H1 (cell line): ENCODE measurements at regions not wholly inside any gene's neighbourhood (a gene's known extent, or its start where the extent isn't known, plus 50 kb on each side); places are given as distances from the start of the nearest gene placed in this dataset.

ENCODE experiments used
- CTCF ChIA-PET: fragments of 300-600 bp; sonication (Branson Sonifier 250); formaldehyde crosslinking; loops from one replicate; lab custom pipeline; 2021; ENCODE audit not compliant: partially characterized antibody; lab: Charles Lee
- POLR2A ChIA-PET: fragments of 300-600 bp; sonication (Branson Sonifier 250); formaldehyde crosslinking; loops from one replicate; lab custom pipeline; 2021; ENCODE audit warnings: inconsistent platforms; ENCODE audit not compliant: partially characterized antibody; lab: Charles Lee
- DNase-seq, 2 experiments: peaks; one replicate each; pipeline versions ENCODE4 v3.0.0 to v3.0.0-alpha.2; 2010 to 2022; ENCODE audit warnings: low spot score in 2 of 2, low read depth in 1 of 2, mixed read lengths in 1 of 2
- FAIRE-seq: peaks from 2 replicates; lab custom pipeline; 2011; peaks lifted over from hg19 to GRCh38; lab: Jason Lieb, UNC
- H2AFZ ChIP-seq: 2 replicates; pipeline ENCODE4 v1.8.1; 2012; ENCODE audit warnings: low read length, inconsistent platforms
- H2AK5ac ChIP-seq: 2 replicates; pipeline ENCODE4 v1.6.1; 2013; ENCODE audit warnings: low read depth, low read length
- H2BK120ac ChIP-seq: replicated peaks from 2 replicates; pipeline ENCODE3; 2013; ENCODE audit warnings: low read depth, low read length, inconsistent platforms
- H2BK12ac ChIP-seq: 2 replicates; pipeline ENCODE4 v1.6.1; 2013; ENCODE audit warnings: low read depth, low read length
- H2BK15ac ChIP-seq: 2 replicates; pipeline ENCODE4 v1.6.1; 2013; ENCODE audit warnings: low read length
- H2BK20ac ChIP-seq: 2 replicates; pipeline ENCODE4 v1.6.1; 2013; ENCODE audit warnings: low read length
- H2BK5ac ChIP-seq: 2 replicates; pipeline ENCODE4 v1.6.1; 2013; ENCODE audit warnings: low read depth, low read length
- H3K14ac ChIP-seq: 2 replicates; pipeline ENCODE4 v1.6.1; 2013; ENCODE audit warnings: inconsistent platforms; ENCODE audit not compliant: insufficient read length
- H3K18ac ChIP-seq: 2 replicates; pipeline ENCODE4 v1.6.1; 2013; ENCODE audit warnings: low read length; ENCODE audit errors: extremely low read depth
- H3K23ac ChIP-seq: 2 replicates; pipeline ENCODE4 v1.6.1; 2013; ENCODE audit warnings: inconsistent platforms; ENCODE audit not compliant: insufficient read length
- H3K23me2 ChIP-seq: 2 replicates; pipeline ENCODE4 v1.6.1; 2013; ENCODE audit warnings: low read depth, low read length
- H3K27ac ChIP-seq: 2 replicates; pipeline ENCODE4 v1.6.1; 2011; ENCODE audit warnings: low read depth, low read length, inconsistent platforms
- H3K27me3 ChIP-seq, 4 experiments: replicated peaks in 1 of 4; 1 replicate in 1 of 4; 2 replicates in 3 of 4; pipeline versions ENCODE4 v1.6.1 to v1.8.1; 2011 to 2013; ENCODE audit warnings: low read length in 3 of 4, mild to moderate bottlenecking in 3 of 4, inconsistent platforms in 2 of 4, mixed read lengths in 2 of 4, moderate library complexity in 1 of 4; ENCODE audit not compliant: control insufficient read depth in 3 of 4, insufficient read depth in 3 of 4; ENCODE audit errors: extremely low read depth in 1 of 4
- H3K36me3 ChIP-seq, 4 experiments: 2 replicates each; pipeline versions ENCODE4 v1.6.1 to v1.8.1; 2011 to 2013; ENCODE audit warnings: mild to moderate bottlenecking in 4 of 4, low read length in 3 of 4, moderate library complexity in 2 of 4, control low read depth in 1 of 4, inconsistent platforms in 1 of 4; ENCODE audit not compliant: insufficient read depth in 4 of 4, control insufficient read depth in 2 of 4
- H3K4ac ChIP-seq: replicated peaks from 2 replicates; pipeline ENCODE3; 2013; ENCODE audit warnings: low read length, low read depth, mixed read lengths, inconsistent platforms; ENCODE audit not compliant: insufficient read length
- H3K4me1 ChIP-seq, 4 experiments: replicated peaks in 1 of 4; 1 replicate in 1 of 4; 2 replicates in 3 of 4; pipeline versions ENCODE4 v1.6.1 to v1.8.1; 2011 to 2013; ENCODE audit warnings: low read length in 3 of 4, inconsistent platforms in 2 of 4, mixed read lengths in 1 of 4; ENCODE audit not compliant: insufficient read depth in 4 of 4, control insufficient read depth in 3 of 4
- H3K4me2 ChIP-seq, 2 experiments: 2 replicates each; pipeline versions ENCODE4 v1.6.1 to v1.8.1; 2011 to 2013; ENCODE audit warnings: low read depth in 2 of 2, low read length in 2 of 2, control low read depth in 1 of 2, inconsistent platforms in 1 of 2, mild to moderate bottlenecking in 1 of 2; ENCODE audit not compliant: insufficient read depth in 1 of 2
- H3K4me3 ChIP-seq, 4 experiments: fragments of 200-600, 300-600 bp in 1 of 4; sonication (generic), shearing (Covaris generic), sonication (Bioruptor Twin) in 1 of 4; 2 replicates each; pipeline versions ENCODE4 v1.5.1 to v1.8.1; 2011 to 2016; ENCODE audit warnings: low read length in 4 of 4, low read depth in 3 of 4, control low read depth in 2 of 4, inconsistent platforms in 2 of 4, mild to moderate bottlenecking in 2 of 4, mixed read lengths in 1 of 4, moderate library complexity in 1 of 4; ENCODE audit not compliant: insufficient read depth in 2 of 4; ENCODE audit errors: extremely low read depth in 1 of 4
- H3K56ac ChIP-seq: replicated peaks from 2 replicates; pipeline ENCODE3; 2013; ENCODE audit warnings: low read depth, mild to moderate bottlenecking, mixed read lengths, low read length, inconsistent platforms; ENCODE audit not compliant: insufficient read length
- H3K79me1 ChIP-seq: 2 replicates; pipeline ENCODE4 v1.6.1; 2013; ENCODE audit warnings: low read depth, low read length, control low read depth
- H3K79me2 ChIP-seq, 2 experiments: 2 replicates each; pipeline versions ENCODE4 v1.6.1 to v1.8.1; 2012 to 2013; ENCODE audit warnings: low read length in 2 of 2, mild to moderate bottlenecking in 2 of 2, inconsistent platforms in 1 of 2; ENCODE audit not compliant: insufficient read depth in 2 of 2, control insufficient read depth in 1 of 2
- H3K9ac ChIP-seq, 4 experiments: replicated peaks in 1 of 4; 1 replicate in 1 of 4; 2 replicates in 3 of 4; pipeline versions ENCODE4 v1.6.1 to v1.8.1; 2011 to 2013; ENCODE audit warnings: low read depth in 3 of 4, low read length in 3 of 4, control low read depth in 2 of 4, mild to moderate bottlenecking in 2 of 4, moderate library complexity in 2 of 4, inconsistent platforms in 1 of 4; ENCODE audit errors: extremely low read depth in 1 of 4
- H3K9me3 ChIP-seq, 2 experiments: 2 replicates each; pipeline versions ENCODE4 v1.6.1 to v1.8.1; 2012 to 2013; ENCODE audit warnings: mild to moderate bottlenecking in 2 of 2, moderate library complexity in 2 of 2, control low read depth in 1 of 2, inconsistent platforms in 1 of 2, low read depth in 1 of 2, low read length in 1 of 2, mixed read lengths in 1 of 2; ENCODE audit not compliant: insufficient read depth in 2 of 2
- H4K20me1 ChIP-seq, 2 experiments: replicated peaks in 1 of 2; 2 replicates each; pipeline versions ENCODE3 to v1.8.1; 2011 to 2013; ENCODE audit warnings: inconsistent platforms in 2 of 2, low read length in 2 of 2, mild to moderate bottlenecking in 1 of 2; ENCODE audit not compliant: insufficient read depth in 2 of 2, control insufficient read depth in 1 of 2
- H4K5ac ChIP-seq: 2 replicates; pipeline ENCODE4 v1.6.1; 2013; ENCODE audit warnings: low read length, low read depth, mixed read lengths, inconsistent platforms; ENCODE audit not compliant: insufficient read length
- H4K8ac ChIP-seq: 2 replicates; pipeline ENCODE4 v1.8.0; 2013; ENCODE audit warnings: mild to moderate bottlenecking, moderate library complexity, low read length, inconsistent platforms; ENCODE audit not compliant: insufficient read depth; ENCODE audit errors: extremely low read depth
- H4K91ac ChIP-seq: replicated peaks from 2 replicates; pipeline ENCODE3; 2013; ENCODE audit warnings: low read length, mixed read lengths, inconsistent platforms; ENCODE audit not compliant: insufficient read length
- ATF2 ChIP-seq: IDR thresholded peaks from 2 replicates; pipeline ENCODE4 v1.6.1; 2012; ENCODE audit warnings: low read length, inconsistent platforms
- ATF3 ChIP-seq: IDR thresholded peaks from 2 replicates; pipeline ENCODE4 v1.6.1; 2011; ENCODE audit warnings: low read depth, mild to moderate bottlenecking, low read length; ENCODE audit not compliant: insufficient read depth
- BCL11A ChIP-seq, 2 experiments: IDR thresholded peaks; one replicate each; pipeline ENCODE4 v1.6.1; 2011; ENCODE audit warnings: low read depth in 2 of 2, low read length in 2 of 2, mild to moderate bottlenecking in 2 of 2
- JUN ChIP-seq: IDR thresholded peaks from 2 replicates; pipeline ENCODE4 v1.6.1; 2011; ENCODE audit warnings: low read depth, mild to moderate bottlenecking, improper control_type of control experiment, low read length
- POU5F1 ChIP-seq: IDR thresholded peaks from 2 replicates; pipeline ENCODE4 v1.6.1; 2011; ENCODE audit warnings: low read depth, mild to moderate bottlenecking, low read length, moderate library complexity
- SAP30 ChIP-seq: fragments of 300-600 bp; sonication (generic); IDR thresholded peaks from 2 replicates; pipeline ENCODE4 v1.7.1; 2012; ENCODE audit warnings: low read length, moderate library complexity, mild to moderate bottlenecking, inconsistent platforms; ENCODE audit not compliant: insufficient read depth, insufficient replicate concordance
- SRF ChIP-seq: IDR thresholded peaks from 2 replicates; pipeline ENCODE4 v1.6.1; 2011; ENCODE audit warnings: mild to moderate bottlenecking, low read depth, low read length, moderate library complexity
- SUZ12 ChIP-seq: fragments of 200-600 bp; sonication (generic); IDR thresholded peaks from 2 replicates; pipeline ENCODE4 v1.6.1; 2012; ENCODE audit warnings: mild to moderate bottlenecking, inconsistent platforms, low read length, moderate library complexity, mixed read lengths
- TBP ChIP-seq: IDR thresholded peaks from 2 replicates; pipeline ENCODE4 v1.6.1; 2011; ENCODE audit warnings: low read depth, low read length, improper control_type of control experiment
- TEAD4 ChIP-seq: IDR thresholded peaks from 2 replicates; pipeline ENCODE4 v1.6.1; 2012; ENCODE audit warnings: low read depth, low read length, inconsistent platforms, mixed read lengths
- ZNF274 ChIP-seq: IDR thresholded peaks from 2 replicates; pipeline ENCODE4 v1.7.0; 2012; ENCODE audit warnings: low read length, borderline replicate concordance; ENCODE audit errors: extremely low read depth
- WGBS, 2 experiments: shearing (Covaris generic) in 1 of 2; methylation state at CpG; one replicate each; pipeline versions ENCODE4 v1.1.6 to v1.1.7; 2013 to 2015; ENCODE audit warnings: low lambda C conversion rate in 2 of 2, mixed read lengths in 2 of 2, inconsistent platforms in 1 of 2, low coverage in 1 of 2, missing lambda C conversion rate in 1 of 2; ENCODE audit not compliant: insufficient replicate concordance in 2 of 2, insufficient coverage in 1 of 2, insufficient read length in 1 of 2; ENCODE audit errors: extremely low coverage in 1 of 2, missing lambda C conversion rate in 1 of 2; 5-methylcytosine and 5-hydroxymethylcytosine counted together
- TF ChIP-seq, protein P1 (sequence below): IDR thresholded peaks from 2 replicates; pipeline ENCODE4 v1.6.1; 2012; ENCODE audit warnings: inconsistent platforms

- FAIRE-seq (no peak), DNase-seq (no peak)
- Histone ChIP-seq H2BK120ac (no peak overlapping the region), H3K56ac (no peak overlapping the region), H3K23ac (no peak overlapping the region), H2BK12ac (no peak overlapping the region), H2BK20ac (no peak overlapping the region), H3K36me3 (no peaks in the 10 kb centered on the region), H2BK15ac (no peak overlapping the region), H2AFZ (no peak overlapping the region), H2BK5ac (no peak overlapping the region), H3K4me2 (no peak overlapping the region), H4K8ac (no peak overlapping the region), H3K18ac (no peak overlapping the region), H3K14ac (no peak overlapping the region), H3K27me3 (no peaks in the 10 kb centered on the region), H4K91ac (no peak overlapping the region), H3K79me2 (no peaks in the 10 kb centered on the region), H3K4me1 (peaks cover 0 to 11% (median 4%) of the 10 kb centered on the region in 4 experiments; a peak in 3 of 7 replicates), H3K9ac (no peak overlapping the region), H4K20me1 (no peaks in the 10 kb centered on the region), H3K27ac (no peak overlapping the region), H3K9me3 (no peaks in the 10 kb centered on the region), H4K5ac (no peak overlapping the region), H3K4me3 (no peak overlapping the region), H2AK5ac (no peak overlapping the region), H3K23me2 (no peaks in the 10 kb centered on the region; the same call in 1 of the 2 replicates), H3K79me1 (no peaks in the 10 kb centered on the region), H3K4ac (no peak overlapping the region)
- 84% methylated on average over 4 of the region's 4 CpGs; no CpG with 5 or more reads in 1 of the 2 experiments for WGBS, 2 experiments
- ChIA-PET CTCF (no interaction called here), POLR2A (no interaction called here)
- TF ChIP-seq ZNF274 (no peak), TEAD4 (no peak), POU5F1 (no peak), TBP (no peak), BCL11A (IDR thresholded peaks at IDR 0.05; ENCODE audit: low read depth in 2 of 2, low read length in 2 of 2) (no peak), ATF3 (no peak), ATF2 (no peak), SAP30 (no peak), SRF (no peak), JUN (no peak), SUZ12 (no peak)
- TF ChIP-seq, protein P1, sequence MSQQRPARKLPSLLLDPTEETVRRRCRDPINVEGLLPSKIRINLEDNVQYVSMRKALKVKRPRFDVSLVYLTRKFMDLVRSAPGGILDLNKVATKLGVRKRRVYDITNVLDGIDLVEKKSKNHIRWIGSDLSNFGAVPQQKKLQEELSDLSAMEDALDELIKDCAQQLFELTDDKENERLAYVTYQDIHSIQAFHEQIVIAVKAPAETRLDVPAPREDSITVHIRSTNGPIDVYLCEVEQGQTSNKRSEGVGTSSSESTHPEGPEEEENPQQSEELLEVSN: no peak
Observed at GRCh38 chr4:138645289-138645688, 370.3 kb upstream of the NOCT start.
